ENCODE measurements at regions not wholly inside any gene's neighbourhood (a gene's known extent, or its start where the extent isn't known, plus 50 kb on each side); places are given as distances from the start of the nearest gene placed in this dataset.

GRCh38 chr16:66205287-66206231 is 160.9 kb upstream of the CDH5 start:
- TF ChIP-seq GATA2 (IDR thresholded peaks at IDR 0.05; ENCODE audit: low read depth, low read length) (no peak), GATA3 (IDR thresholded peaks at IDR 0.05; ENCODE audit: low read depth, low read length) (no peak)

GRCh38 chr16:66204756-66205155 is 161.7 kb upstream of the CDH5 start:
- TF ChIP-seq GATA3 (IDR thresholded peaks at IDR 0.05; ENCODE audit: low read depth, low read length) (no peak), GATA2 (IDR thresholded peaks at IDR 0.05; ENCODE audit: low read depth, low read length) (no peak)

- no peak for TF ChIP-seq GATA2 (IDR thresholded peaks at IDR 0.05; ENCODE audit: low read depth, low read length)
- no peak for TF ChIP-seq GATA3 (IDR thresholded peaks at IDR 0.05; ENCODE audit: low read depth, low read length)
Observed at GRCh38 chr16:66203476-66203875, 163.0 kb upstream of the CDH5 start.

GRCh38 chr16:66199189-66199588 is 167.3 kb upstream of the CDH5 start:
- TF ChIP-seq GATA3 (IDR thresholded peaks at IDR 0.05; ENCODE audit: low read depth, low read length) (no peak), GATA2 (IDR thresholded peaks at IDR 0.05; ENCODE audit: low read depth, low read length) (no peak)

- TF ChIP-seq GATA2 (IDR thresholded peaks at IDR 0.05; ENCODE audit: low read depth, low read length) (no peak), GATA3 (IDR thresholded peaks at IDR 0.05; ENCODE audit: low read depth, low read length) (no peak)
Observed at GRCh38 chr16:66198641-66199040, 167.8 kb upstream of the CDH5 start.

- TF ChIP-seq GATA2 (IDR thresholded peaks at IDR 0.05; ENCODE audit: low read depth, low read length) (no peak), GATA3 (IDR thresholded peaks at IDR 0.05; ENCODE audit: low read depth, low read length) (no peak)
Observed at GRCh38 chr16:66197668-66198278, 168.7 kb upstream of the CDH5 start.

- TF ChIP-seq GATA3 (IDR thresholded peaks at IDR 0.05; ENCODE audit: low read depth, low read length), result no peak
- TF ChIP-seq GATA2 (IDR thresholded peaks at IDR 0.05; ENCODE audit: low read depth, low read length), result no peak
Observed at GRCh38 chr16:66196770-66197169, 169.7 kb upstream of the CDH5 start.

GRCh38 chr16:66194866-66195265 is 171.6 kb upstream of the CDH5 start:
- TF ChIP-seq GATA2 (IDR thresholded peaks at IDR 0.05; ENCODE audit: low read depth, low read length), result no peak
- TF ChIP-seq GATA3 (IDR thresholded peaks at IDR 0.05; ENCODE audit: low read depth, low read length), result no peak

GRCh38 chr16:66193543-66194229 is 172.8 kb upstream of the CDH5 start:
- TF ChIP-seq GATA3 (IDR thresholded peaks at IDR 0.05; ENCODE audit: low read depth, low read length) (no peak), GATA2 (IDR thresholded peaks at IDR 0.05; ENCODE audit: low read depth, low read length) (no peak)

GRCh38 chr16:66190411-66190810 is 176.1 kb upstream of the CDH5 start:
- TF ChIP-seq GATA2 (IDR thresholded peaks at IDR 0.05; ENCODE audit: low read depth, low read length), result no peak
- no peak for TF ChIP-seq GATA3 (IDR thresholded peaks at IDR 0.05; ENCODE audit: low read depth, low read length)

- TF ChIP-seq GATA2 (IDR thresholded peaks at IDR 0.05; ENCODE audit: low read depth, low read length) (no peak), GATA3 (IDR thresholded peaks at IDR 0.05; ENCODE audit: low read depth, low read length) (no peak)
Observed at GRCh38 chr16:66189951-66190350, 176.5 kb upstream of the CDH5 start.

- no peak for TF ChIP-seq GATA2 (IDR thresholded peaks at IDR 0.05; ENCODE audit: low read depth, low read length)
Observed at GRCh38 chr16:66188917-66189725, 177.4 kb upstream of the CDH5 start.

- TF ChIP-seq GATA3 (IDR thresholded peaks at IDR 0.05; ENCODE audit: low read depth, low read length) (no peak), GATA2 (IDR thresholded peaks at IDR 0.05; ENCODE audit: low read depth, low read length) (no peak)
Observed at GRCh38 chr16:66186251-66186785, 180.2 kb upstream of the CDH5 start.
